ENCODE measurements at regions not wholly inside any gene's neighbourhood (a gene's known extent, or its start where the extent isn't known, plus 50 kb on each side); places are given as distances from the start of the nearest gene placed in this dataset.

- intact Hi-C loops (cut with DNase I; ENCODE audit: low total_unique reads), result no loop called here
- Histone ChIP-seq H3K4me1 (no peaks in the 10 kb centered on the region), H3K4me3 (no peak overlapping the region), H3K27ac (no peak overlapping the region), H3K36me3 (ENCODE audit: low read depth, missing control alignments) (no peaks in the 10 kb centered on the region), H3K9me3 (no peaks in the 10 kb centered on the region), H3K27me3 (no peaks in the 10 kb centered on the region)
- TF ChIP-seq, protein P1, sequence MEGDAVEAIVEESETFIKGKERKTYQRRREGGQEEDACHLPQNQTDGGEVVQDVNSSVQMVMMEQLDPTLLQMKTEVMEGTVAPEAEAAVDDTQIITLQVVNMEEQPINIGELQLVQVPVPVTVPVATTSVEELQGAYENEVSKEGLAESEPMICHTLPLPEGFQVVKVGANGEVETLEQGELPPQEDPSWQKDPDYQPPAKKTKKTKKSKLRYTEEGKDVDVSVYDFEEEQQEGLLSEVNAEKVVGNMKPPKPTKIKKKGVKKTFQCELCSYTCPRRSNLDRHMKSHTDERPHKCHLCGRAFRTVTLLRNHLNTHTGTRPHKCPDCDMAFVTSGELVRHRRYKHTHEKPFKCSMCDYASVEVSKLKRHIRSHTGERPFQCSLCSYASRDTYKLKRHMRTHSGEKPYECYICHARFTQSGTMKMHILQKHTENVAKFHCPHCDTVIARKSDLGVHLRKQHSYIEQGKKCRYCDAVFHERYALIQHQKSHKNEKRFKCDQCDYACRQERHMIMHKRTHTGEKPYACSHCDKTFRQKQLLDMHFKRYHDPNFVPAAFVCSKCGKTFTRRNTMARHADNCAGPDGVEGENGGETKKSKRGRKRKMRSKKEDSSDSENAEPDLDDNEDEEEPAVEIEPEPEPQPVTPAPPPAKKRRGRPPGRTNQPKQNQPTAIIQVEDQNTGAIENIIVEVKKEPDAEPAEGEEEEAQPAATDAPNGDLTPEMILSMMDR (IDR thresholded peaks at IDR 0.05), result no peak
- TF ChIP-seq POLR2A (IDR thresholded peaks at IDR 0.05), result no peak
- no peak for DNase-seq
- 73 to 92% methylated on average over 2 of the region's 2 CpGs for WGBS, 2 donors
Measured at GRCh38 chr1:5812295-5812694, 179.9 kb downstream of the NPHP4 start.

- Histone ChIP-seq H3K4me3 (no peak overlapping the region), H3K36me3 (ENCODE audit: low read depth, missing control alignments) (no peaks in the 10 kb centered on the region), H3K27ac (no peak overlapping the region), H3K27me3 (no peaks in the 10 kb centered on the region), H3K9me3 (no peaks in the 10 kb centered on the region), H3K4me1 (no peaks in the 10 kb centered on the region)
- DNase-seq, result no peak
- TF ChIP-seq POLR2A (IDR thresholded peaks at IDR 0.05), result no peak
- TF ChIP-seq, protein P1 (IDR thresholded peaks at IDR 0.05), result no peak
- intact Hi-C loops (cut with DNase I; ENCODE audit: low total_unique reads), result no loop called here
- WGBS, 2 donors, result 32% methylated on average over 11 of the region's 11 CpGs; no CpG with 5 or more reads in 1 of the 2 donors
Measured at GRCh38 chr1:5811419-5811818, 180.8 kb downstream of the NPHP4 start.

DNA sequence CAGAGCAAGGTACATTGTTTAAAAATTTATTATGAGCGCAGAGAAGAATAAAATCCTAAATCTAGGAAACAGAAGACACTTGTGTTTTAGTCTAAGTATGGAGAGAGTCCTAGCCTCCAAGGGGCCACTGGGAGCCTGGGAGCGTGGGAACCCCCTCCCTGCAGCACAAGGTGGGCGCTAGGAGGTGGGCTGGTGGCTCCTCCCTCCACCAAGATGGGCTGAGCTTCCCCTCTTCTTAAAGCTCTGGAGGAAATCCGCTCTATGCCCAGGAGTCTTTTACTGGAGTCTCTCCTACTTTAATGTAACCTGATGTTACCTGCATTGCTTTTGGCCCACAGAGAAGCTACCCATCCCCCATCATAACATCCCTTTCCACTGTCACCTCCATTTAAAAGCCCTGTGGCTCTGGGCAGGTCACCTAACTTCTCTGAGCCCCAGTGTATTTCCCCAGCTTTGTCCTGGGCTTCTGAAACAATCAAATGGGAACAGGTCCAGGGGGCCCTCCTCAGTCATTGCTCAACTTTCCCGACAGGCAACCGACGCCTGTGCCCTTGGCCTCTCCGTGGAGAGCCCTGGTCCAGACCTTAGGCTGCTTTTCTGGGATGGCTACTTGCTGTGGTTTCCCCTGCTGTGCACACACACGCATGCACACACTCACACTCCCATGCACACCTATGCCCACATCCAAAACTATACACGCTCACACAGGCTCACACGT is 181.5 kb downstream of the NPHP4 start:
- Histone ChIP-seq H3K4me1 (no peaks in the 10 kb centered on the region), H3K36me3 (ENCODE audit: low read depth, missing control alignments) (no peaks in the 10 kb centered on the region), H3K9me3 (no peaks in the 10 kb centered on the region), H3K27ac (no peak overlapping the region), H3K27me3 (no peaks in the 10 kb centered on the region), H3K4me3 (no peak overlapping the region)
- TF ChIP-seq POLR2A (IDR thresholded peaks at IDR 0.05), result no peak
- TF ChIP-seq, protein P1 (IDR thresholded peaks at IDR 0.05), result no peak
- DNase-seq, result no peak
- intact Hi-C loops (cut with DNase I; ENCODE audit: low total_unique reads), result no loop called here
- 64 to 68% methylated on average over 11 of the region's 11 CpGs for WGBS, 2 donors

- Histone ChIP-seq H3K36me3 (ENCODE audit: low read depth, missing control alignments) (no peaks in the 10 kb centered on the region), H3K27me3 (no peaks in the 10 kb centered on the region), H3K27ac (no peak overlapping the region), H3K4me1 (no peaks in the 10 kb centered on the region), H3K4me3 (no peak overlapping the region), H3K9me3 (no peaks in the 10 kb centered on the region)
- no peak for DNase-seq
- intact Hi-C loops (cut with DNase I; ENCODE audit: low total_unique reads), result no loop called here
- WGBS, 2 donors, result 93% methylated on average over 16 of the region's 16 CpGs
- no peak for TF ChIP-seq POLR2A (IDR thresholded peaks at IDR 0.05)
- TF ChIP-seq, protein P1 (IDR thresholded peaks at IDR 0.05), result no peak
Measured at GRCh38 chr1:5810131-5810530, 182.1 kb downstream of the NPHP4 start.

DNA sequence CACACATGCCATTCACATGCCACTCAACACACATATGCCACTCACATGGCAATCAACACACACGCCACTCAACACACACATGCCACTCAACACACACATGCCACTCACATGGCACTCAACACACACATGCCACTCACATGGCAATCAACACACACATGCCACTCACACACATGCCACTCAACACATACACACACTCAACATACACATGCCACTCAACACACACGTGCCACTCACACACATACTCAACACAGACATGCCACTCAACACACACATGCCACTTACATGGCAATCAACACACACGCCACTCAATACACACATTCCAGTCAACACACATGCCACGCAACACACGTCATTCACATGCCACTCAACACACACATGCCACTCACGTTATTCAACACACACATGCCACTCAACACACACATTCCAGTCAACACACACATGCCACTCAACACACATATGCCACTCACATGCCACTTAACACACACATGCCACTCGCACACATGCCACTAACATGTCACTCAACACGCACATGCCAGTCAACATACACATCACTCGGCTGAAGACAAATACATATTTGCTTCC is 182.9 kb downstream of the NPHP4 start:
- TF ChIP-seq, protein P1 (IDR thresholded peaks at IDR 0.05), result no peak
- no peak for TF ChIP-seq POLR2A (IDR thresholded peaks at IDR 0.05)
- intact Hi-C loops (cut with DNase I; ENCODE audit: low total_unique reads), result no loop called here
- no peaks in the 10 kb centered on the region for H3K4me1 ChIP-seq
- no peaks in the 10 kb centered on the region for H3K36me3 ChIP-seq (ENCODE audit: low read depth, missing control alignments)
- no peak overlapping the region for H3K27ac ChIP-seq
- H3K4me3 ChIP-seq, result no peak overlapping the region
- no peaks in the 10 kb centered on the region for H3K27me3 ChIP-seq
- WGBS, 2 donors, result 88 to 94% methylated on average over 9 of the region's 9 CpGs
- DNase-seq, result no peak
- no peaks in the 10 kb centered on the region for H3K9me3 ChIP-seq
